GM12878 (cell line): ENCODE measurements at regions not wholly inside any gene's neighbourhood (a gene's known extent, or its start where the extent isn't known, plus 50 kb on each side); places are given as distances from the start of the nearest gene placed in this dataset.

ENCODE experiments used
- ATAC-seq: fragments of 200-7000 bp; cut with Tn5 transposase; 3 replicates; pipeline ENCODE4 v1.9.1; 2020; ENCODE audit warnings: mild to moderate bottlenecking, moderate library complexity
- BruUV-seq: library from RNA; stranded (reverse); fragments of 400-500 nt; replicated peaks from 2 replicates; lab custom pipeline; 2021; lab: Mats Ljungman, UMichigan
- CTCF ChIA-PET: fragments of 300-600 bp; sonication (Branson Sonifier 250); formaldehyde crosslinking; extraction: SDS; loops from one replicate; lab custom pipeline; 2021; ENCODE audit warnings: inconsistent platforms; lab: Yijun Ruan, JAX
- POLR2A ChIA-PET: fragments of 350-600 bp; formaldehyde crosslinking; extraction: SDS; loops from one replicate; lab custom pipeline; 2021; ENCODE audit warnings: inconsistent platforms; lab: Charles Lee
- RAD21 ChIA-PET: fragments of 300-600 bp; sonication (Branson Sonifier 250); formaldehyde crosslinking; loops from one replicate; lab custom pipeline; 2023; ENCODE audit warnings: antibody characterized with exemption; ENCODE audit not compliant: unreplicated experiment; lab: Charles Lee
- SMC1A ChIA-PET: fragments of 300-600 bp; sonication (Branson Sonifier 250); formaldehyde crosslinking; loops from one replicate; lab custom pipeline; 2023; ENCODE audit not compliant: unreplicated experiment, uncharacterized antibody; lab: Charles Lee
- DNase-seq: peaks from one replicate; pipeline ENCODE4 v3.0.0-alpha.2; 2011; ENCODE audit warnings: low read depth, low spot score
- FAIRE-seq: peaks from 3 replicates; lab custom pipeline; 2011; peaks lifted over from hg19 to GRCh38; lab: Jason Lieb, UNC
- H2AFZ ChIP-seq: 2 replicates; pipeline ENCODE4 v1.6.0; 2011; ENCODE audit warnings: low read depth, low read length, control low read depth; ENCODE audit not compliant: control insufficient read depth
- H3K27ac ChIP-seq: 2 replicates; pipeline ENCODE4 v1.5.1; 2011; ENCODE audit warnings: control low read depth; ENCODE audit not compliant: control insufficient read depth, insufficient read depth
- H3K27me3 ChIP-seq, 2 experiments: replicated peaks in 1 of 2; 2 replicates each; pipeline versions ENCODE4 v1.6.0 to v1.6.1; 2011; ENCODE audit warnings: low read length in 1 of 2; ENCODE audit not compliant: control insufficient read depth in 2 of 2, insufficient read depth in 2 of 2
- H3K36me3 ChIP-seq, 2 experiments: 2 replicates each; pipeline ENCODE4 v1.5.1; 2011; ENCODE audit warnings: low read length in 1 of 2; ENCODE audit not compliant: control insufficient read depth in 2 of 2, insufficient read depth in 2 of 2
- H3K4me1 ChIP-seq: 2 replicates; pipeline ENCODE4 v1.6.1; 2011; ENCODE audit warnings: mild to moderate bottlenecking, low read length, moderate library complexity, mixed read lengths; ENCODE audit not compliant: control insufficient read depth, insufficient read depth
- H3K4me2 ChIP-seq: 2 replicates; pipeline ENCODE4 v1.6.0; 2011; ENCODE audit warnings: control low read depth; ENCODE audit not compliant: control insufficient read depth, insufficient read depth
- H3K4me3 ChIP-seq: fragments of 200-600 bp; sonication (generic); 2 replicates; pipeline ENCODE4 v1.5.1; 2016
- H3K79me2 ChIP-seq: 2 replicates; pipeline ENCODE4 v1.6.0; 2011; ENCODE audit warnings: low read length; ENCODE audit not compliant: control insufficient read depth, insufficient read depth
- H3K9ac ChIP-seq: 2 replicates; pipeline ENCODE4 v1.8.0; 2011; ENCODE audit warnings: low read length, control low read depth, mixed read lengths; ENCODE audit not compliant: control insufficient read depth, insufficient read depth
- H3K9me3 ChIP-seq: replicated peaks from 3 replicates; pipeline ENCODE4 v1.5.1; 2011; ENCODE audit warnings: mild to moderate bottlenecking, low read length; ENCODE audit not compliant: control insufficient read depth, insufficient read depth
- H4K20me1 ChIP-seq: 2 replicates; pipeline ENCODE4 v1.6.0; 2011; ENCODE audit not compliant: control insufficient read depth, insufficient read depth
- GABPA ChIP-seq: IDR thresholded peaks from 2 replicates; pipeline ENCODE4 v1.6.1; 2014; ENCODE audit warnings: antibody characterized with exemption, low read depth, mild to moderate bottlenecking, inconsistent platforms
- KAT2A ChIP-seq: conservative IDR thresholded peaks from 2 replicates; pipeline ENCODE4 v1.6.1; 2011; ENCODE audit warnings: low read depth, low read length; ENCODE audit not compliant: control insufficient read depth
- KLF5 ChIP-seq: fragments of 450-650 bp; IDR thresholded peaks from 2 replicates; pipeline ENCODE4 v1.6.1; 2014; ENCODE audit warnings: mild to moderate bottlenecking; ENCODE audit not compliant: partially characterized antibody
- RB1 ChIP-seq: fragments of 450-650 bp; formaldehyde crosslinking; IDR thresholded peaks from 2 replicates; pipeline ENCODE4 v1.6.1; 2017; ENCODE audit warnings: mild to moderate bottlenecking, borderline replicate concordance
- RBBP5 ChIP-seq: fragments of 200-600 bp; sonication (generic); conservative IDR thresholded peaks from 2 replicates; pipeline ENCODE4 v1.6.1; 2016
- RCOR1 ChIP-seq: conservative IDR thresholded peaks from 2 replicates; pipeline ENCODE4 v1.6.1; 2012; ENCODE audit warnings: low read depth, low read length, improper control_type of control experiment
- TCF12 ChIP-seq: IDR thresholded peaks from 2 replicates; pipeline ENCODE4 v1.6.1; 2011; ENCODE audit warnings: low read depth, mild to moderate bottlenecking, low read length
- WGBS: methylation state at CpG from one replicate; pipeline ENCODE4 v1.1.6; 2016; ENCODE audit warnings: low lambda C conversion rate; ENCODE audit not compliant: insufficient replicate concordance, insufficient coverage; ENCODE audit errors: missing lambda C conversion rate; 5-methylcytosine and 5-hydroxymethylcytosine counted together
- in situ Hi-C: fragments of 300-500 bp; cut with MboI; formaldehyde crosslinking; loops from 9 replicates; pipeline ENCODE4 v1.14.3; 2018; ENCODE audit warnings: mixed read lengths
- intact Hi-C: fragments of 100-400 bp; cut with micrococcal nuclease; formaldehyde crosslinking; loops from one replicate; pipeline ENCODE4 v1.14.2; 2022; ENCODE audit not compliant: unreplicated experiment
- TF ChIP-seq, protein P1 (sequence below): IDR thresholded peaks from 2 replicates; pipeline ENCODE4 v1.6.1; 2011; ENCODE audit warnings: mild to moderate bottlenecking, low read depth, low read length, moderate library complexity; ENCODE audit not compliant: insufficient replicate concordance
- TF ChIP-seq, protein P2 (sequence below): fragments of 450-650 bp; IDR thresholded peaks from 2 replicates; pipeline ENCODE4 v1.6.1; 2016; ENCODE audit warnings: mild to moderate bottlenecking
- TF ChIP-seq, protein P3 (sequence below): fragments of 150-350 bp; IDR thresholded peaks from 2 replicates; pipeline ENCODE4 v1.6.1; 2014; ENCODE audit warnings: mild to moderate bottlenecking, low read depth, low read length
- TF ChIP-seq, protein P4 (sequence below): fragments of 450-650 bp; IDR thresholded peaks from 2 replicates; pipeline ENCODE4 v1.6.1; 2017; ENCODE audit warnings: mild to moderate bottlenecking, moderate library complexity
- TF ChIP-seq, protein P5 (sequence below): fragments of 450-650 bp; IDR thresholded peaks from 2 replicates; pipeline ENCODE4 v1.6.1; 2017; ENCODE audit warnings: antibody characterized with exemption, mild to moderate bottlenecking, moderate library complexity

DNA sequence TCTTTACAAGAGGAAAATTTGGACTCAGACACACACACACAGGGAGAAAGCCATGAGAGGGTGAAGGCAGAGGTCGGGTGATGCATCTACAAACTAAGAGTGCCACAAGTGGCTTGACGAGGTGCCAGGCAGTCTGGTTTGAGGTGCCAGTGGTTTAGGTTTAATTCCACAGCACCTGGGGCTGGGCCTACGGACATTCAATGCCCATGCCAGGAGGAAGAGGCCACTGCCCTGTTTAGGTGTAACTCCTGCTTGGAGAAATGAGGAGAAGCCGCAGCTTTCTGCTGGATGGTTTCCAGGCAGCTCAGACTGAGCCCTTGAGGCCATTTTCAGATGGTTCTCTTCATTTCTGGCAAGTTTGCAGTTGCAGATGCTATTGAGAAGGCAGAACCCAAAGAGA, 83.6 kb downstream of the HTR5A start:
- ChIA-PET POLR2A (no interaction called here), SMC1A (no interaction called here), CTCF (no interaction called here)
- Histone ChIP-seq H3K4me1 (no peaks in the 10 kb centered on the region), H3K9ac (no peak overlapping the region), H4K20me1 (no peaks in the 10 kb centered on the region), H3K79me2 (no peaks in the 10 kb centered on the region), H2AFZ (no peak overlapping the region), H3K4me2 (no peak overlapping the region), H3K27me3 (no peaks in the 10 kb centered on the region), H3K9me3 (no peaks in the 10 kb centered on the region; the same call in 2 of the 3 replicates)
- no TSS peak for BruUV-seq
- intact Hi-C loops (no loop called here), in situ Hi-C loops (no loop called here)
- 0% methylated on average over 4 of the region's 4 CpGs for WGBS
- no peak for ATAC-seq
- no peak for FAIRE-seq
- TF ChIP-seq, protein P1, sequence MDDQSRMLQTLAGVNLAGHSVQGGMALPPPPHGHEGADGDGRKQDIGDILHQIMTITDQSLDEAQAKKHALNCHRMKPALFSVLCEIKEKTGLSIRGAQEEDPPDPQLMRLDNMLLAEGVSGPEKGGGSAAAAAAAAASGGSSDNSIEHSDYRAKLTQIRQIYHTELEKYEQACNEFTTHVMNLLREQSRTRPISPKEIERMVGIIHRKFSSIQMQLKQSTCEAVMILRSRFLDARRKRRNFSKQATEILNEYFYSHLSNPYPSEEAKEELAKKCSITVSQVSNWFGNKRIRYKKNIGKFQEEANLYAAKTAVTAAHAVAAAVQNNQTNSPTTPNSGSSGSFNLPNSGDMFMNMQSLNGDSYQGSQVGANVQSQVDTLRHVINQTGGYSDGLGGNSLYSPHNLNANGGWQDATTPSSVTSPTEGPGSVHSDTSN = no peak
- no peak for TF ChIP-seq KAT2A
- TF ChIP-seq, protein P2, sequence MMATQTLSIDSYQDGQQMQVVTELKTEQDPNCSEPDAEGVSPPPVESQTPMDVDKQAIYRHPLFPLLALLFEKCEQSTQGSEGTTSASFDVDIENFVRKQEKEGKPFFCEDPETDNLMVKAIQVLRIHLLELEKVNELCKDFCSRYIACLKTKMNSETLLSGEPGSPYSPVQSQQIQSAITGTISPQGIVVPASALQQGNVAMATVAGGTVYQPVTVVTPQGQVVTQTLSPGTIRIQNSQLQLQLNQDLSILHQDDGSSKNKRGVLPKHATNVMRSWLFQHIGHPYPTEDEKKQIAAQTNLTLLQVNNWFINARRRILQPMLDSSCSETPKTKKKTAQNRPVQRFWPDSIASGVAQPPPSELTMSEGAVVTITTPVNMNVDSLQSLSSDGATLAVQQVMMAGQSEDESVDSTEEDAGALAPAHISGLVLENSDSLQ = no peak
- TF ChIP-seq, protein P3, sequence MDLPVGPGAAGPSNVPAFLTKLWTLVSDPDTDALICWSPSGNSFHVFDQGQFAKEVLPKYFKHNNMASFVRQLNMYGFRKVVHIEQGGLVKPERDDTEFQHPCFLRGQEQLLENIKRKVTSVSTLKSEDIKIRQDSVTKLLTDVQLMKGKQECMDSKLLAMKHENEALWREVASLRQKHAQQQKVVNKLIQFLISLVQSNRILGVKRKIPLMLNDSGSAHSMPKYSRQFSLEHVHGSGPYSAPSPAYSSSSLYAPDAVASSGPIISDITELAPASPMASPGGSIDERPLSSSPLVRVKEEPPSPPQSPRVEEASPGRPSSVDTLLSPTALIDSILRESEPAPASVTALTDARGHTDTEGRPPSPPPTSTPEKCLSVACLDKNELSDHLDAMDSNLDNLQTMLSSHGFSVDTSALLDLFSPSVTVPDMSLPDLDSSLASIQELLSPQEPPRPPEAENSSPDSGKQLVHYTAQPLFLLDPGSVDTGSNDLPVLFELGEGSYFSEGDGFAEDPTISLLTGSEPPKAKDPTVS = no peak
- TF ChIP-seq, protein P4, sequence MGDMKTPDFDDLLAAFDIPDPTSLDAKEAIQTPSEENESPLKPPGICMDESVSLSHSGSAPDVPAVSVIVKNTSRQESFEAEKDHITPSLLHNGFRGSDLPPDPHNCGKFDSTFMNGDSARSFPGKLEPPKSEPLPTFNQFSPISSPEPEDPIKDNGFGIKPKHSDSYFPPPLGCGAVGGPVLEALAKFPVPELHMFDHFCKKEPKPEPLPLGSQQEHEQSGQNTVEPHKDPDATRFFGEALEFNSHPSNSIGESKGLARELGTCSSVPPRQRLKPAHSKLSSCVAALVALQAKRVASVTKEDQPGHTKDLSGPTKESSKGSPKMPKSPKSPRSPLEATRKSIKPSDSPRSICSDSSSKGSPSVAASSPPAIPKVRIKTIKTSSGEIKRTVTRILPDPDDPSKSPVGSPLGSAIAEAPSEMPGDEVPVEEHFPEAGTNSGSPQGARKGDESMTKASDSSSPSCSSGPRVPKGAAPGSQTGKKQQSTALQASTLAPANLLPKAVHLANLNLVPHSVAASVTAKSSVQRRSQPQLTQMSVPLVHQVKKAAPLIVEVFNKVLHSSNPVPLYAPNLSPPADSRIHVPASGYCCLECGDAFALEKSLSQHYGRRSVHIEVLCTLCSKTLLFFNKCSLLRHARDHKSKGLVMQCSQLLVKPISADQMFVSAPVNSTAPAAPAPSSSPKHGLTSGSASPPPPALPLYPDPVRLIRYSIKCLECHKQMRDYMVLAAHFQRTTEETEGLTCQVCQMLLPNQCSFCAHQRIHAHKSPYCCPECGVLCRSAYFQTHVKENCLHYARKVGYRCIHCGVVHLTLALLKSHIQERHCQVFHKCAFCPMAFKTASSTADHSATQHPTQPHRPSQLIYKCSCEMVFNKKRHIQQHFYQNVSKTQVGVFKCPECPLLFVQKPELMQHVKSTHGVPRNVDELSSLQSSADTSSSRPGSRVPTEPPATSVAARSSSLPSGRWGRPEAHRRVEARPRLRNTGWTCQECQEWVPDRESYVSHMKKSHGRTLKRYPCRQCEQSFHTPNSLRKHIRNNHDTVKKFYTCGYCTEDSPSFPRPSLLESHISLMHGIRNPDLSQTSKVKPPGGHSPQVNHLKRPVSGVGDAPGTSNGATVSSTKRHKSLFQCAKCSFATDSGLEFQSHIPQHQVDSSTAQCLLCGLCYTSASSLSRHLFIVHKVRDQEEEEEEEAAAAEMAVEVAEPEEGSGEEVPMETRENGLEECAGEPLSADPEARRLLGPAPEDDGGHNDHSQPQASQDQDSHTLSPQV = no peak
- TF ChIP-seq RBBP5 = no peak
- TF ChIP-seq, protein P5, sequence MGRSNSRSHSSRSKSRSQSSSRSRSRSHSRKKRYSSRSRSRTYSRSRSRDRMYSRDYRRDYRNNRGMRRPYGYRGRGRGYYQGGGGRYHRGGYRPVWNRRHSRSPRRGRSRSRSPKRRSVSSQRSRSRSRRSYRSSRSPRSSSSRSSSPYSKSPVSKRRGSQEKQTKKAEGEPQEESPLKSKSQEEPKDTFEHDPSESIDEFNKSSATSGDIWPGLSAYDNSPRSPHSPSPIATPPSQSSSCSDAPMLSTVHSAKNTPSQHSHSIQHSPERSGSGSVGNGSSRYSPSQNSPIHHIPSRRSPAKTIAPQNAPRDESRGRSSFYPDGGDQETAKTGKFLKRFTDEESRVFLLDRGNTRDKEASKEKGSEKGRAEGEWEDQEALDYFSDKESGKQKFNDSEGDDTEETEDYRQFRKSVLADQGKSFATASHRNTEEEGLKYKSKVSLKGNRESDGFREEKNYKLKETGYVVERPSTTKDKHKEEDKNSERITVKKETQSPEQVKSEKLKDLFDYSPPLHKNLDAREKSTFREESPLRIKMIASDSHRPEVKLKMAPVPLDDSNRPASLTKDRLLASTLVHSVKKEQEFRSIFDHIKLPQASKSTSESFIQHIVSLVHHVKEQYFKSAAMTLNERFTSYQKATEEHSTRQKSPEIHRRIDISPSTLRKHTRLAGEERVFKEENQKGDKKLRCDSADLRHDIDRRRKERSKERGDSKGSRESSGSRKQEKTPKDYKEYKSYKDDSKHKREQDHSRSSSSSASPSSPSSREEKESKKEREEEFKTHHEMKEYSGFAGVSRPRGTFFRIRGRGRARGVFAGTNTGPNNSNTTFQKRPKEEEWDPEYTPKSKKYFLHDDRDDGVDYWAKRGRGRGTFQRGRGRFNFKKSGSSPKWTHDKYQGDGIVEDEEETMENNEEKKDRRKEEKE = no peak
- TF ChIP-seq GABPA = no peak
- no peak for TF ChIP-seq RCOR1
- no peak for TF ChIP-seq TCF12
- no peak for TF ChIP-seq KLF5
- no peak for TF ChIP-seq RB1
- TF ChIP-seq, all 136 proteins: peak for 0
- Histone ChIP-seq H3K36me3 (no peaks in the 10 kb centered on the region), H3K27ac (no peak overlapping the region), H3K4me3 (no peak overlapping the region)
- RAD21 ChIA-PET = no interaction called here
- no peak for DNase-seq
